ENCODE measurements at regions not wholly inside any gene's neighbourhood (a gene's known extent, or its start where the extent isn't known, plus 50 kb on each side); places are given as distances from the start of the nearest gene placed in this dataset.

DNA sequence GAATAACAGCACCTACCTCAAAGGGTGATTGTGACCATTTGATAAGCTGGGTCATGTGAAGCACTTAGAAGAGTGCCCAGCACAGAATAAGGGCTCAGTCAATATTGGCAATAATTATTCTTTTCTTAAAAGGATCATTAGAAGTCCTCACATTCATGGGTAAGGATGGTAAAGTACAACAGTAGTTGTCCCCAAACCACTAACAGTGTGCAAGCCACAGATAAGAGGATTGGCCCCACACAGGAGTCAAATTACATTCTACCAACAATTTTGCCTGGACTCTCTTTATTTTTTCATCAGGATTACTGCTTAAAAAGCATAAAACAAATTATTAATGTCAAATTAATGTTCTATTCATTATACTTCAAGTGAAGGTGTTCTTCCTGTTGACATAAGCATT is 271.5 kb upstream of the PDGFD start:
- TF ChIP-seq TAF1 (IDR thresholded peaks at IDR 0.05; ENCODE audit: low read depth) (no peak), YY1 (IDR thresholded peaks at IDR 0.05; ENCODE audit: low read depth) (no peak), REST (IDR thresholded peaks at IDR 0.05; ENCODE audit: low read depth) (no peak), NFIC (IDR thresholded peaks at IDR 0.05) (no peak), CREB1 (IDR thresholded peaks at IDR 0.05; ENCODE audit: low read depth) (no peak), RAD21 (IDR thresholded peaks at IDR 0.05; ENCODE audit: low read depth) (no peak), EP300 (IDR thresholded peaks at IDR 0.05; ENCODE audit: borderline replicate concordance) (no peak), FOXM1 (IDR thresholded peaks at IDR 0.05; ENCODE audit: borderline replicate concordance, low read depth) (no peak), TCF12 (IDR thresholded peaks at IDR 0.05; ENCODE audit: low read depth) (no peak), EGR1 (IDR thresholded peaks at IDR 0.05) (no peak), TEAD4 (IDR thresholded peaks at IDR 0.05) (no peak), CEBPB (IDR thresholded peaks at IDR 0.05) (no peak), ZBTB7A (IDR thresholded peaks at IDR 0.05; ENCODE audit: low read depth) (no peak), USF1 (IDR thresholded peaks at IDR 0.05) (no peak), MAX (IDR thresholded peaks at IDR 0.05) (no peak)

DNA sequence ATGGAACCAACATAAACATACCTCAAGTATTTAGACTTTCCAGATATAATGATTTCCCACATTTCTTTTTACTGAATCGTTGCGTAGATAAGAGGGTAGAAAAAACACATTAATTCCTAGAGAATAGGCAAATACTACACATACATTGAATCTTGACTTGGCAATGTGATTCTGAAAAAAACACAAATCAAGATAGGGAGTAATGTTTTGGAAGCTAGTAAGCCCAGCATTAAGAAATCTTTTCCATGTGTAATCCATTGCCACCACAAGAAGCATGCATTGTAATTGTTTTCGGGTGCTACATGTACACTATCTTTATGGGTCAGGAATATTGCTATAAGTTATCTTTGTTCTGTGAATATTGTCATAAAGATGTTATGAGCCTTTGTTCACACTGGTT is 269.8 kb upstream of the PDGFD start:
- no peak for TF ChIP-seq RAD21 (IDR thresholded peaks at IDR 0.05; ENCODE audit: low read depth)
- no peak for TF ChIP-seq NFIC (IDR thresholded peaks at IDR 0.05)
- TF ChIP-seq TCF12 (IDR thresholded peaks at IDR 0.05; ENCODE audit: low read depth): no peak
- no peak for TF ChIP-seq TEAD4 (IDR thresholded peaks at IDR 0.05)
- no peak for TF ChIP-seq TAF1 (IDR thresholded peaks at IDR 0.05; ENCODE audit: low read depth)
- no peak for TF ChIP-seq REST (IDR thresholded peaks at IDR 0.05; ENCODE audit: low read depth)
- TF ChIP-seq EGR1 (IDR thresholded peaks at IDR 0.05): no peak

DNA sequence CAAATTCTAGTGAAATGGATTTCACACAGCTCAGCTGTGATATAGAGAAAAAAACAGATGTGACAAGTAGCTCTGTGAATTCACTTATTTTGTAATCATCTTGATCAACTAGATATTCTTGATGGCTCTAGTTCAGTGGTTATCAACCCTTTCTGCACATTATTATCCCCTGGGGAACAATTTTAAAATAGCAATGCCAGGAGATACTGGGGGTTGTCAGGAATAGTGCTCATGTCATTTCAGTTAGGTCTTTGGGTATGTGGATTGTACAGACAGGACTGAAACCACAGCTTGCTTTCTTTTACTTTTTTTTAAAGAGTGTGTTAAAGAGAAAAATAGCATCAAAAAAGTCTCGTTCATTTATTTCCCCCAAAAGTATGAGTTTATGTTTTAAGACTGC is 269.0 kb upstream of the PDGFD start:
- TF ChIP-seq REST (IDR thresholded peaks at IDR 0.05; ENCODE audit: low read depth): no peak
- no peak for TF ChIP-seq MAX (IDR thresholded peaks at IDR 0.05)
- TF ChIP-seq RAD21 (IDR thresholded peaks at IDR 0.05; ENCODE audit: low read depth): no peak
- no peak for TF ChIP-seq USF1 (IDR thresholded peaks at IDR 0.05)
- no peak for TF ChIP-seq TEAD4 (IDR thresholded peaks at IDR 0.05)
- TF ChIP-seq FOXM1 (IDR thresholded peaks at IDR 0.05; ENCODE audit: borderline replicate concordance, low read depth): no peak
- no peak for TF ChIP-seq TCF12 (IDR thresholded peaks at IDR 0.05; ENCODE audit: low read depth)
- no peak for TF ChIP-seq TAF1 (IDR thresholded peaks at IDR 0.05; ENCODE audit: low read depth)
- no peak for TF ChIP-seq CREB1 (IDR thresholded peaks at IDR 0.05; ENCODE audit: low read depth)
- TF ChIP-seq NFIC (IDR thresholded peaks at IDR 0.05): no peak
- TF ChIP-seq CEBPB (IDR thresholded peaks at IDR 0.05): no peak
- no peak for TF ChIP-seq EP300 (IDR thresholded peaks at IDR 0.05; ENCODE audit: borderline replicate concordance)
- TF ChIP-seq YY1 (IDR thresholded peaks at IDR 0.05; ENCODE audit: low read depth): no peak
- no peak for TF ChIP-seq EGR1 (IDR thresholded peaks at IDR 0.05)
- no peak for TF ChIP-seq ZBTB7A (IDR thresholded peaks at IDR 0.05; ENCODE audit: low read depth)

GRCh38 chr11:104432526-104432925 is 268.6 kb upstream of the PDGFD start:
- TF ChIP-seq NFIC (IDR thresholded peaks at IDR 0.05): no peak
- TF ChIP-seq ZBTB7A (IDR thresholded peaks at IDR 0.05; ENCODE audit: low read depth): no peak
- no peak for TF ChIP-seq TCF12 (IDR thresholded peaks at IDR 0.05; ENCODE audit: low read depth)
